Endothelial cell of umbilical vein (primary cell): ENCODE measurements at regions not wholly inside any gene's neighbourhood (a gene's known extent, or its start where the extent isn't known, plus 50 kb on each side); places are given as distances from the start of the nearest gene placed in this dataset.

Experiments used
- BruUV-seq: library from RNA; stranded (reverse); fragments of 400-500 nt; replicated peaks from 2 replicates; lab custom pipeline; 2021; lab: Mats Ljungman, UMichigan
- CTCF ChIA-PET: fragments of 300-600, 350-600 bp; sonication (Branson Sonifier 250); formaldehyde crosslinking; loops from one replicate; lab custom pipeline; 2021; ENCODE audit warnings: antibody characterized with exemption, inconsistent platforms; lab: Charles Lee
- POLR2A ChIA-PET: fragments of 300-600, 350-600 bp; sonication (Branson Sonifier 250); formaldehyde crosslinking; loops from one replicate; lab custom pipeline; 2021; ENCODE audit warnings: antibody characterized with exemption, inconsistent platforms; lab: Charles Lee
- DNase-seq: peaks from one replicate; pipeline ENCODE4 v3.0.0-alpha.2; 2011; ENCODE audit warnings: low read depth, low spot score
- FAIRE-seq: peaks from 2 replicates; lab custom pipeline; 2011; peaks lifted over from hg19 to GRCh38; lab: Jason Lieb, UNC
- H2AFZ ChIP-seq: 2 replicates; pipeline ENCODE4 v1.6.0; 2012; ENCODE audit warnings: low read depth, low read length, control low read depth, inconsistent platforms
- H3K27ac ChIP-seq: 2 replicates; pipeline ENCODE4 v1.5.1; 2011; ENCODE audit warnings: low read depth, mild to moderate bottlenecking, control low read depth, low read length, moderate library complexity; ENCODE audit not compliant: insufficient read depth
- H3K27me3 ChIP-seq, 2 experiments: 2 replicates each; pipeline versions ENCODE4 v1.6.0 to v1.6.1; 2011; ENCODE audit warnings: low read length in 2 of 2, mixed read lengths in 1 of 2; ENCODE audit not compliant: control insufficient read depth in 2 of 2, insufficient read depth in 2 of 2
- H3K36me3 ChIP-seq, 2 experiments: 2 replicates in 1 of 2; 3 replicates in 1 of 2; pipeline ENCODE4 v1.5.1; 2011; ENCODE audit warnings: low read length in 2 of 2, mild to moderate bottlenecking in 1 of 2, moderate library complexity in 1 of 2; ENCODE audit not compliant: control insufficient read depth in 2 of 2, insufficient read depth in 2 of 2; ENCODE audit errors: extremely low read depth in 1 of 2
- H3K4me1 ChIP-seq: 3 replicates; pipeline ENCODE4 v1.5.1; 2011; ENCODE audit warnings: mild to moderate bottlenecking, low read length; ENCODE audit not compliant: control insufficient read depth, insufficient read depth; ENCODE audit errors: extremely low read depth
- H3K4me2 ChIP-seq: 2 replicates; pipeline ENCODE4 v1.6.1; 2011; ENCODE audit warnings: low read length, control low read depth, mixed read lengths; ENCODE audit not compliant: insufficient read depth
- H3K4me3 ChIP-seq, 3 experiments: fragments of 200-600 bp in 1 of 3; sonication (generic), shearing (Covaris generic) in 1 of 3; replicated peaks in 1 of 3; 2 replicates each; pipeline ENCODE4 v1.5.1; 2011 to 2016; ENCODE audit warnings: control low read depth in 3 of 3, low read length in 3 of 3, mild to moderate bottlenecking in 2 of 3, inconsistent platforms in 1 of 3, low read depth in 1 of 3, moderate library complexity in 1 of 3; ENCODE audit not compliant: insufficient read depth in 1 of 3
- H3K79me2 ChIP-seq: 2 replicates; pipeline ENCODE4 v1.6.0; 2012; ENCODE audit warnings: low read length, inconsistent platforms; ENCODE audit not compliant: control insufficient read depth, insufficient read depth
- H3K9ac ChIP-seq: replicated peaks from 2 replicates; pipeline ENCODE3; 2011; ENCODE audit warnings: low read length, control low read depth; ENCODE audit not compliant: insufficient read depth; ENCODE audit errors: extremely low read depth
- H3K9me1 ChIP-seq: replicated peaks from 3 replicates; pipeline ENCODE4 v1.6.0; 2011; ENCODE audit warnings: mild to moderate bottlenecking, low read length; ENCODE audit not compliant: control insufficient read depth, insufficient read depth; ENCODE audit errors: extremely low read depth
- H3K9me3 ChIP-seq: replicated peaks from 2 replicates; pipeline ENCODE4 v1.5.1; 2012; ENCODE audit warnings: low read length, inconsistent platforms; ENCODE audit not compliant: control insufficient read depth, insufficient read depth
- H4K20me1 ChIP-seq: replicated peaks from 2 replicates; pipeline ENCODE3; 2011; ENCODE audit warnings: mild to moderate bottlenecking, low read length; ENCODE audit not compliant: control insufficient read depth, insufficient read depth; ENCODE audit errors: extremely low read depth
- EZH2 ChIP-seq: IDR thresholded peaks from 2 replicates; pipeline ENCODE4 v1.6.1; 2012; ENCODE audit warnings: borderline replicate concordance, low read depth, mild to moderate bottlenecking, moderate library complexity, low read length, inconsistent platforms; ENCODE audit not compliant: severe bottlenecking
- FOS ChIP-seq: IDR thresholded peaks from 2 replicates; pipeline ENCODE4 v1.6.1; 2011; ENCODE audit warnings: mild to moderate bottlenecking, low read length, moderate library complexity, borderline replicate concordance; ENCODE audit not compliant: insufficient read depth
- GATA2 ChIP-seq: IDR thresholded peaks from 2 replicates; pipeline ENCODE4 v1.7.0; 2011; ENCODE audit warnings: low read depth, mild to moderate bottlenecking, moderate library complexity, mixed read lengths, low read length; ENCODE audit not compliant: insufficient read length, insufficient read depth
- JUN ChIP-seq: IDR thresholded peaks from 2 replicates; pipeline ENCODE4 v1.6.1; 2011; ENCODE audit warnings: borderline replicate concordance, low read depth; ENCODE audit not compliant: insufficient read length, insufficient read depth
- MAX ChIP-seq: IDR thresholded peaks from 2 replicates; pipeline ENCODE4 v1.6.1; 2011; ENCODE audit not compliant: insufficient read depth, insufficient read length
- MYC ChIP-seq: IDR thresholded peaks from one replicate; pipeline ENCODE4 v1.6.1; 2011; ENCODE audit warnings: mild to moderate bottlenecking, low read depth, low read length
- POLR2A ChIP-seq: IDR thresholded peaks from 2 replicates; pipeline ENCODE4 v1.6.1; 2012; ENCODE audit warnings: low read depth, mild to moderate bottlenecking, control low read depth, low read length
- POLR2AphosphoS5 ChIP-seq: IDR thresholded peaks from 2 replicates; pipeline ENCODE4 v1.6.1; 2012; ENCODE audit warnings: low read depth, mild to moderate bottlenecking, control low read depth, low read length, moderate library complexity; ENCODE audit not compliant: insufficient read depth
- dilution Hi-C: fragments of 300-500 bp; cut with MboI; formaldehyde crosslinking; loops from one replicate; pipeline ENCODE4 v1.15.0; 2019; ENCODE audit warnings: low sequenced_read_pairs; ENCODE audit not compliant: extremely low pct_ligation_motif_present
- intact Hi-C: fragments of 100-400 bp; cut with micrococcal nuclease; formaldehyde crosslinking; loops from one replicate; pipeline ENCODE4 v1.10.0; 2022
- TF ChIP-seq, protein P1 (sequence below), 2 donors: IDR thresholded peaks; 1 replicate in 1 of 2; 2 replicates in 1 of 2; pipeline ENCODE4 v1.5.1; 2011; ENCODE audit warnings: low read length in 2 of 2, mild to moderate bottlenecking in 2 of 2, moderate library complexity in 2 of 2, control low read depth in 1 of 2, inconsistent platforms in 1 of 2, low read depth in 1 of 2; ENCODE audit not compliant: insufficient read depth in 1 of 2; ENCODE audit errors: extremely low read depth in 1 of 2

GRCh38 chr6:144646093-144647056 is 361.2 kb downstream of the UTRN start:
- Histone ChIP-seq H3K79me2 (no peaks in the 10 kb centered on the region), H4K20me1 (no peaks in the 10 kb centered on the region), H3K9me1 (no peaks in the 10 kb centered on the region), H2AFZ (no peak overlapping the region), H3K36me3 (no peaks in the 10 kb centered on the region), H3K4me3 (no peak overlapping the region), H3K9me3 (no peaks in the 10 kb centered on the region), H3K4me1 (no peaks in the 10 kb centered on the region), H3K27ac (no peak overlapping the region), H3K9ac (no peak overlapping the region), H3K4me2 (no peak overlapping the region), H3K27me3 (no peaks in the 10 kb centered on the region)
- no peak for DNase-seq
- no peak for FAIRE-seq
- ChIA-PET POLR2A (no interaction called here), CTCF (no interaction called here)
- dilution Hi-C loops = no loop called here
- TF ChIP-seq, protein P1, sequence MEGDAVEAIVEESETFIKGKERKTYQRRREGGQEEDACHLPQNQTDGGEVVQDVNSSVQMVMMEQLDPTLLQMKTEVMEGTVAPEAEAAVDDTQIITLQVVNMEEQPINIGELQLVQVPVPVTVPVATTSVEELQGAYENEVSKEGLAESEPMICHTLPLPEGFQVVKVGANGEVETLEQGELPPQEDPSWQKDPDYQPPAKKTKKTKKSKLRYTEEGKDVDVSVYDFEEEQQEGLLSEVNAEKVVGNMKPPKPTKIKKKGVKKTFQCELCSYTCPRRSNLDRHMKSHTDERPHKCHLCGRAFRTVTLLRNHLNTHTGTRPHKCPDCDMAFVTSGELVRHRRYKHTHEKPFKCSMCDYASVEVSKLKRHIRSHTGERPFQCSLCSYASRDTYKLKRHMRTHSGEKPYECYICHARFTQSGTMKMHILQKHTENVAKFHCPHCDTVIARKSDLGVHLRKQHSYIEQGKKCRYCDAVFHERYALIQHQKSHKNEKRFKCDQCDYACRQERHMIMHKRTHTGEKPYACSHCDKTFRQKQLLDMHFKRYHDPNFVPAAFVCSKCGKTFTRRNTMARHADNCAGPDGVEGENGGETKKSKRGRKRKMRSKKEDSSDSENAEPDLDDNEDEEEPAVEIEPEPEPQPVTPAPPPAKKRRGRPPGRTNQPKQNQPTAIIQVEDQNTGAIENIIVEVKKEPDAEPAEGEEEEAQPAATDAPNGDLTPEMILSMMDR (IDR thresholded peaks at IDR 0.05; ENCODE audit: extremely low read depth in 1 of 2, insufficient read depth in 1 of 2, low read depth in 1 of 2, low read length in 2 of 2) = no peak
- TF ChIP-seq EZH2 (no peak), JUN (no peak)
- no TSS peak for BruUV-seq
- intact Hi-C loops = no loop called here

DNA sequence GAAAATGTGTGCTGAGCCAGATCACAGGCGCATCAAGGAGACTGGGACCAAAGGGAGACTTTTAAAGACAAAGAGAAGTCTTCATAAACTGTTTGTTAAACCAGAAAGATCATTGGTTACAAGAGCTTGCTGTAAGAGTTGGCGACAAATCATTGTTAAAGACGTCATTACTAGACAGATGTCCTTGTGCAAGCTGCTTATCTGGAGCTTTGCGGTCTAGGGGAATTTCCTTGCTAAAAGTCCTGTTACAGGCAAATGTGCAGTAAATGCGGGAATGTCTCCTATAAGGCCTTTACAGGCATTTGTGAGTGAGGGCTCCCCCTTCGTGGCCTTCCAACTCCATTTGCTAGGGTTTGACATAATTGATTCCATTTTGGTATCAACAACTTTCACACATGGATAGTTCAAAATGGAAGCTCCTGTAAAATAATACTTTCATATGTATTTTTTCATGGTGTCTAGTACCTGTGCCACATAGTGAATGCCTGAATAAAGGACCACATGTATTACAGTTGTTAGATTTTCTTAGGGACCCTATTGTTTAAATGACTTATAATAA is 362.4 kb downstream of the UTRN start:
- no TSS peak for BruUV-seq
- CTCF ChIA-PET = no interaction called here
- dilution Hi-C loops = no loop called here
- Histone ChIP-seq H3K9ac (no peak overlapping the region), H2AFZ (no peak overlapping the region), H3K9me3 (no peaks in the 10 kb centered on the region), H3K27me3 (no peaks in the 10 kb centered on the region), H4K20me1 (no peaks in the 10 kb centered on the region), H3K27ac (no peak overlapping the region), H3K4me2 (no peak overlapping the region), H3K4me1 (no peaks in the 10 kb centered on the region), H3K9me1 (no peaks in the 10 kb centered on the region), H3K4me3 (no peak overlapping the region), H3K36me3 (no peaks in the 10 kb centered on the region), H3K79me2 (no peaks in the 10 kb centered on the region)
- TF ChIP-seq MYC = no peak
- TF ChIP-seq, protein P1 (IDR thresholded peaks at IDR 0.05; ENCODE audit: extremely low read depth in 1 of 2, insufficient read depth in 1 of 2, low read depth in 1 of 2, low read length in 2 of 2) = no peak
- no peak for TF ChIP-seq GATA2
- TF ChIP-seq EZH2 = no peak
- no peak for TF ChIP-seq FOS
- no peak for TF ChIP-seq MAX
- TF ChIP-seq JUN = no peak
- no peak for TF ChIP-seq POLR2A
- no peak for TF ChIP-seq POLR2AphosphoS5
- DNase-seq = no peak
- intact Hi-C loops = no loop called here
- POLR2A ChIA-PET = no interaction called here
- no peak for FAIRE-seq
